ENCODE measurements at regions not wholly inside any gene's neighbourhood (a gene's known extent, or its start where the extent isn't known, plus 50 kb on each side); places are given as distances from the start of the nearest gene placed in this dataset.

GRCh38 chr7:25665374-25665773 lies 437.1 kb upstream of the NPVF start:
- TF ChIP-seq CTCF (IDR thresholded peaks at IDR 0.05) (no peak), POLR2A (IDR thresholded peaks at IDR 0.05) (no peak)
